HG02981 (cell line): ENCODE measurements at regions not wholly inside any gene's neighbourhood (a gene's known extent, or its start where the extent isn't known, plus 50 kb on each side); places are given as distances from the start of the nearest gene placed in this dataset.

Experiments
- ATAC-seq: cut with Tn5 transposase; IDR thresholded peaks from one replicate; pipeline ENCODE4 v1.9.1; 2021; ENCODE audit warnings: mild to moderate bottlenecking, moderate library complexity; ENCODE audit not compliant: unreplicated experiment

DNA sequence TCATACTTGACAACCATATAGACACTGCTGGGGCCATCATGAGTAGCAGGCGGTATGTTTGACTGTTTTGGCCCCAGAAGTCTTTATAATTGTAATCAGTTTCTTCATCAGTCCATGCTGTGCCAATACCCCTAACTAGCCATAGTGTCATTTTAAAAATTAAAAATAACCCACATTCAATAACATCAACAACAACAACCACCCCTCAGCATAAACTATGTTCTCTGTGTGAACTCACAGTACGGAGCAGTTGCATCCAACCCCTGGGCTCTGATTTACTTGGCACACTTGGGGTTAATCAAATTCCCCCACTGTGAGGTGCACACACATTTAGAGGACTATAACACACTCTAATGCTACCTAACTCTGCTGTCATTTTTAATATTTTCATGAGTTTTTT, 553.7 kb downstream of the USP25 start:
- no peak for ATAC-seq

GRCh38 chr21:16285605-16286126, 555.9 kb downstream of the USP25 start:
- ATAC-seq = no peak

GRCh38 chr21:16287046-16287445, 557.3 kb downstream of the USP25 start:
- no peak for ATAC-seq

- ATAC-seq = no peak
These were observed 561.5 kb downstream of the USP25 start for GRCh38 chr21:16291296-16291695.

DNA sequence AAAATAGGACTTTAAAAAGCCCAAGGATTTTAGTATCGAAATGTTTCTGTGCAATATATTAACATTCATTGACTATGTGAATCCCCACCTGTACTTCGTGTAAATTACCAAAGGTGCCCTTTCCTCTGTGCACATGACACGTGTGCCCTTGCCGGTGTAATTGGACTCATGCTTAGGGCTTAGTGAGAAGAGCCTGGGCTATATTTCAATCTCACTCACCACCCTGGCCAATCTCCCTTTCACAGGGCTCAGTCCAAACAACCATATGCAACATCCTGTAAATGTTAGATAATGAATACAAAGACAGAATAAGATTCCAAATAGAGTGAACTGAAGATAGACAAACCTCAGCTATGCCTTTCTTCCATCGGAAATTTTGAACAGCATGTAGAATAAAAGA, 564.3 kb downstream of the USP25 start:
- no peak for ATAC-seq

DNA sequence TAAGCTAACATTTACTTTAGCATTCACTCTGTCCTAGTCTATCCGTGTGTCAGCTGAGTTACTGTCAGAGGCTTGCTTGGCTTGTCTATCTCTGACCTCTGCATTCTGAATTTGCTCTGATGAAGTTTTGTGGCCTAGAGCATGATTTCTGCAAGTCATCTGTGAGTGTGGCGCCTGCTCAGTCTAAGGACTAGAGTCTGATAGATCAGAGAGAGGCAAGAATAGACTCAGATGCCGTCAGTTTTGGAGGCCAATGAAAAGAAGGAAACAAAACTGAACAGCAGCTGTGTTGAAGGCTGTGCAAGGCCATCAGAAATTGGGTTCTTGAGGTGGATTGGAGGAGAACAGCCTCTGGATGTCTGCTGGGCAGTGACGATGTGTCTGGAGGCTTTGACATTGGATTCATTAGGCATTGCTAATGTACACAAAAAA, 573.1 kb downstream of the USP25 start:
- no peak for ATAC-seq

GRCh38 chr21:16304174-16305095, 574.7 kb downstream of the USP25 start:
- no peak for ATAC-seq

DNA sequence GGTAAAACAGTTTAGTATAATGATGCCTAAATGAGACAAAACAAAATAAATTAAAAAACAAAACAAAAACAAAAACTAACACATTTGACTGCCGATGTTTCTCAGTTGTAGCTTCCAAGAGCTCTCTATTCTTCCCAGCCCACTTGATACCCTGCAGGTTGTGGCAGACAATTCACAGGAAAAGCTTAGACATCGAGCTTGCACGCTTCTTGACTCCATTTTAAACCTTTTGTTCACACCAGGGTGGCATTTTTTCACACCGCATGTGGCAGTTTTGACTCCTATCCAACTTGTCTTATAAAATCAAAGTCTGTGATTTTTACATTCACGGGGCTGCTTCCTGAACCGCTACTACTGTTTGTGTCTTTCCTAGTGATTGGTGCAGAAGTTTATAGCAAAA, 575.9 kb downstream of the USP25 start:
- no peak for ATAC-seq

DNA sequence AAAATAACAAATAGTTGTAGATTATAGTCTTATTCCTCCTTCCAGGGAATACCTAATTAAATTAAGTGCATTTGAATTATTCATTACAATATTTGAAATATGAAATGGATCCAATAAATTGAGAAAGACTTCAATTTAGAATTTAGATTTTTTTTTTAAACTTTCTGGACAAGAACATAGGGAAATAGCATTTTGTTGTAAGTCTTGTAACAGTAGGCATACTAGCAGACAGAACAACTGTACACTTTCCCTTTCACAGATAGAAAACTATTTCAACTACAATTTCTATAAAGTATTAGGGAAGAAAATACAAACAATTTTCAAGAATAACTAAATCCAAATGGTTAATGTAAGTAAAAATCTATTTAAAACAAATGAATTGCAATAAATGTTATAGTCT, 577.5 kb downstream of the USP25 start:
- ATAC-seq = no peak

DNA sequence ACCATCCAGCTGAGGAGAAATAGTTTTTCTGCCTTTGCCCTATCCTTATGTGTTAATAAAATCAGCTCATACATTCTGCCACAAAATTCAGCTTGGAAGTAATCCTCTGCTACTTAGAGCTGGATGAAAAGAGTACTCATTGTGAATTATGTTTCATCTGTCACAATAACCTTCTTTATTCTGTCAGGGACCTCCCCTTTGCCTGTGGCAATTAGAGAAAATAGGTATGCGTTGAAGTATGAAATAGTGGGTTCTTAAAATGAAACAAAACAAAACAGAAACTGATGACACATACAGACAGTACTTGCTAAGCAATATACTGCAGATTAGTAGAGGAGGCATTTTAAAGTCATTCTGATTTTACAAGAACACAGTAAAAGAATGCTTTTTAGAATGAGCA, 578.5 kb downstream of the USP25 start:
- no peak for ATAC-seq

DNA sequence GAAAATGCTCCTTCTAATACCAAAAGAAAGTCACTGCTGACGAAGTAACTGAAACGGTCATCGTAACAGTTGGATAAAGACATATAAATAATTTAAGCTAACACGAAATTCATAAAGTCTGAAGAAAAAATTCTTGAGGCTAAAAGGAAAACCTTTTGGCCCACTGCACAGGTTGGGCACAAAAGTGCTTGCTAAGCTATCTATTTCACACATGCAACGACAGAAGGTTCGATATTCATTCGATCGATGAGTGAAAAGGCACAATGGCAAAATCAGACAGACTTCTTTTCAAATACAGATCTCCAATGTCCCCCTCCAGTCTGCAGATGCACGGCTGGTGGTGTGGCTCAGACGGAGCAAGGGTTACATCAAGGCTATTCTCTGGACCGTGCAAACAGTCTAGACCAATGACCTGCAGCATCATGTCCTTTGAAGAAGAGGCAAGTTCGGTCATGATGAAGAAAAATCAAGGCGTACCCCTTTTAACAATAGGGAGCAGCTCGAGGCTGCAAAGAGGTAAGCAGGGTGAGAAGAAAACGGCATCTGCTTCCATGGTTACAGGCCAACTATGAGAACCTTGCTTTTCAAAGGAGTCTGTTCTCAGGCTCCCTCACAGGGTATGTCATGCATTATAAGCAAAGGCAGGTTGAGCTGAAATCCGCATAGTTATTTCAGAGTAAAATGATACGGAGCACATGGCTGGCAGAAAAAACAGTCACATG, 579.6 kb downstream of the USP25 start:
- no peak for ATAC-seq

DNA sequence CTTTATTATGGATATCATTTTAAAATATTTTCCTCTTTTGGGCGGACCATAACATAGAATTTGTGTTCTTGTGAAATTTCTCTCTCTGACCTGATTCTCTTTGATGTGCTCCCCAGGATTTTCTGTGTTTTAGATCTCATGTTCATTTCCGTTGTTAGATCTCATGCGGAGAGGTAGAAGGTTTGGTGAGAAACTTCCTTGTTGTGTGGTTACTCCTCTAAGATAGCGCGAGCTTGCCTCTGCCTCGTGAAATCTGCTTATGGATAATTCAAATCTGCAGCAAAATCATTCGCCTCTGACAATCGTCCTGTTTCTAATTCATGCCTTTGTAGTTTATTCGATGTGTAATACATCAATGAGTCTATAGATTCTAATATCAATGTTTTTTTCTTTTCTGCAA, 580.4 kb downstream of the USP25 start:
- no peak for ATAC-seq

DNA sequence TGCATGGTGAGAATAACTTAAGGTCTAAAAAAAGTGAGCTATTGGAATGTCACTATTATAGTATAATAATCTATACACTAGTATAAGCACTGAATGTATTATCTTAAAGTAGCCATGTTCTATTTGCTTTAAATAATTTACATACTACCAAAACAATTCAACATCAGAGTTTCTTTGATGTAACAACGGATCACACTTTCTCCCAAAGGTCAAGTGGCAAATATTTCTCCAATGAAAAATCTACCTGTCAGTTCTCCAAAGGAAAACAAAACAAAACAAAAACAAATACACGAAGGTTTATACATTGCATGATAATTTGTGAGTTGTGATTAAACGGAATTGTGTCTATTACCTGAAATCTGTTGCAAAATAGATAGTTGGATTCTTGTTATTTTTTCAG, 581.4 kb downstream of the USP25 start:
- ATAC-seq = no peak

DNA sequence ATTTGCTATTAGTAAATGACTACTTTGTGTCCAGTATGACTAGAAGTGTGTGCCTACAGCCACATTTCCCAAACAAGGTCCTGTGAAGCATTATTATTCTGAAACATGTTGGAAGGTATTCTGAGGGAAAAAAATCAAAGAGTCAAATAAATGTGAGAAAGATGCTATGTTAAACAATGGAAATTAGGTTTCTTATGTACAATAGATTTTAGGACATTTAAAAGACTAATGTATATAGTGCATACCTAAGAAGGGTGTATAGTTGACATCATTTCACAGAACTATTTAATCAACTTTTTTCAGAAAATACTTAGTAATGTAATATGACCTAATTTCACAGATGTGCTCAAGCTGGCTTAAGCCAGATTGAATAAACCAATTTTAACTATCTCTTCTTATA, 582.5 kb downstream of the USP25 start:
- no peak for ATAC-seq

GRCh38 chr21:16315223-16315622, 585.4 kb downstream of the USP25 start:
- no peak for ATAC-seq

DNA sequence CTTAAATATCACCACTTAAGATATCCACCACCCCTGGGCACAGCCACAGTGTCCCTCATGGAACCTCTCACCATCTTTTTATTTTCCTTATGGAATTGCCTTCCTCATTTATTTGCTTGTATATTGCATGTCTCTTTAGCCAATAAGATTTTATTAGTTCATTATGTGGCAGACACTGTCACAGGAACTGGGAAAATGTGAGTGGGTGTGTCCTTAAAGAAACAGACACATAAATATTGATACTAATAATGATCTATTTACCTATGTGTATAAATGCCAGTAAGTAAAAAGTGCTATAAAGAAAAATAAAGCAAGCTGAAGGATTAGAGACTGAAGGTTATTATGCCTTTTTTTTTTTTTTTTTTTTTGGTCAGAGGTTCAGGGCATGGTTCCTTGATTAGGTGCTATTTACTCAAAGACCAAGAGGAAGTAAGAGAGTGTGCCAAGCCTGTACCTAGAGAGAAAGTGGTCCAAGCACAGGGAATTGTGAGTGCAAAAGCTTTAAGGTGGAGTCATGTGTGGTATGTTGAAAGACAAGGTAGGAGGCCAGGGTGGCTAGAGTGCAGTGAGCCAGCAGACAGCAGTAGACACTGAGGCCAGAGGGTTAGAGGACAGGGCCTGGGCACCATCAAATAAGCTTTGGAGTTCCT, 589.0 kb downstream of the USP25 start:
- no peak for ATAC-seq

GRCh38 chr21:16320110-16320509, 590.3 kb downstream of the USP25 start:
- ATAC-seq = no peak

- ATAC-seq = no peak
These were observed 592.7 kb downstream of the USP25 start for GRCh38 chr21:16322454-16322853.

DNA sequence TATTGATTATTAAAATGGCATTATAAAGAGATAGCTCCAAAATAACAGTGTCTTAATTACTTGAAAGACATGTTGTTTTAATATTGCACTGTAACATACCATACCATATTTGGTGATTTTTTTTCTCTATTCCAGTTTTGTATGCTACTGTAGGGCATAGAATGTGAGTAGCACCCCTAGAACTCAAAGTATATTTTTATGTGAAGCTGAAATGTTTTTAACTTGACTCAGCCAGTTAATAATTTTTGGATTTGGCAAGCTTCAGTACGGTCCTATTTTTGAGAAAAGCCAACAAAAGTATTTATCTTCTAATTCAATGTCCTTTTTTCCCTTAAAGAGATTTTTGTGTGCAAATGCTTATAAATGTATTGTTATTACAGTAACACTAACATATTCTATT, 593.8 kb downstream of the USP25 start:
- no peak for ATAC-seq

DNA sequence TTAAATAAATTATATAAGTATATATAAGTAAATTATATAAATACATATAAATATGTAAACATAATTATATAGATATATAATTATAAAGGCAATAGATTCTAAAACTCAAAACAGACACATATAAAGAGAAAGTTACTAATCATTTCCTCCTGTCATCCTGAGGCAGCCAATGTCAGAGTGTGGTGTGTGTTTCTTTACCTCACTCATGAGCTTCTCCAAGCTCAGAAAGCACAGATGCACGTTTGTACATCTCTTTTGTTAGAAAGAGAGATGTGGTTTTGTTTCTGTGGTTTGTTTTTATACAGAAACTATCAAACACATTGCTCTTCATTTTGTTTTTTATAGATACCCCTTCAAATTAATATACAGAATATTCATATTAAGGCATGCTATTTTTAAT, 594.8 kb downstream of the USP25 start:
- no peak for ATAC-seq

DNA sequence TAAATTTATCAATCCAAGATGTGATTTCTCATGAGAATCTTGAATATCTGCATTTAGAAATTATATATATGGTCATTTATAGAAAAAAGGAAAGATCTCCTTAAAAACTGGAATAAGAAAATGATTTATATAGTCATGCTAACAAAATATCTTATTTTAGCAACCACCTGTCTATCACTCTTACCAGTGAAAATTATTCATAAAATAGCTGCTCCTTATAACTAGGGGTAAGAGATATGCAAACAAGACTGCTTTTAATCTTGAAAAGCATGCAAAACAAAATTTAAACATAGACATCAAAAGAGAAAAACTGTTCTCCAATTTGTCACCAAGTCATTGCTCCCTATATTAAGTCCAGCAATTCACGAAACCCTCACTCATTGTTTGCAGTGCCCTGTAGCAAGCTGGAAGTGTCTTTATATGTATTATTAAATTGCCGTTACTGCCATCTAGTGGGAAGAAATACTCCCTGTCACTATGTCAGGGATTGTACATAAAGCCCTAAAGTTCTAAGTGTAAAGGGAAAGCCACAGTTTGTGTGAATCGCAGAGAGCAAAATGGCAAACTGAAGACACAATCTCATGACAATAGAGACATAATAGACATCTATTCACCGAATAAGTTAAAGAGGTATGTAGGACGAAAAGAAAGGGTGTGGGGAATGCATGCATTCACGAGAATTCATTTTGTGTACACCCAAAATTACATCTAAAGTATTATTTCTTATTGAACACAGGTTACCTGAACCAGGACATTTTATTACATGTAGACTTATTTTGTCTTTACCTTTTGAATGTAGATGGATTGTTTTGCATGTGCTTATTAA, 600.5 kb downstream of the USP25 start:
- ATAC-seq = peak; percentile 73
